ENCODE measurements at regions not wholly inside any gene's neighbourhood (a gene's known extent, or its start where the extent isn't known, plus 50 kb on each side); places are given as distances from the start of the nearest gene placed in this dataset.

DNA sequence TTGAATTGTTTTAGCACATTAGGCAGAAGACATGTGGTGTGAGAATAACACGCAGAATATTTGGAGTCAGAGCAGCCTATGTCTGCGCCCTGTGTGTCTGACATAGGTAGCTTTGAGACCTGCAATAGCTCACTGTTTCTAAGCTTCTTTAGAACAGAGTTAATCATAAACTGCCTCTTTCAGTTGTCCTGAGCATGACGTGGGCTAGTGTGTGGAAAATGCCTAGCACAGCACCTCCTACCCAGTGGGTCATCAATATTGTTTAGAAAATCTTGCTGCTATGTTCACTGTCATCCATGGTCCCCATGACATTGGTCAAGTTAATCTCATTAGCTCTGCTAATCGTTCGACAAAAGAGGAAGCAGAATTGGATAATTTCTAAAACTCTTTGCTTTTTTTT is 357.4 kb upstream of the SGCD start (continued):
- TF ChIP-seq, protein P1, sequence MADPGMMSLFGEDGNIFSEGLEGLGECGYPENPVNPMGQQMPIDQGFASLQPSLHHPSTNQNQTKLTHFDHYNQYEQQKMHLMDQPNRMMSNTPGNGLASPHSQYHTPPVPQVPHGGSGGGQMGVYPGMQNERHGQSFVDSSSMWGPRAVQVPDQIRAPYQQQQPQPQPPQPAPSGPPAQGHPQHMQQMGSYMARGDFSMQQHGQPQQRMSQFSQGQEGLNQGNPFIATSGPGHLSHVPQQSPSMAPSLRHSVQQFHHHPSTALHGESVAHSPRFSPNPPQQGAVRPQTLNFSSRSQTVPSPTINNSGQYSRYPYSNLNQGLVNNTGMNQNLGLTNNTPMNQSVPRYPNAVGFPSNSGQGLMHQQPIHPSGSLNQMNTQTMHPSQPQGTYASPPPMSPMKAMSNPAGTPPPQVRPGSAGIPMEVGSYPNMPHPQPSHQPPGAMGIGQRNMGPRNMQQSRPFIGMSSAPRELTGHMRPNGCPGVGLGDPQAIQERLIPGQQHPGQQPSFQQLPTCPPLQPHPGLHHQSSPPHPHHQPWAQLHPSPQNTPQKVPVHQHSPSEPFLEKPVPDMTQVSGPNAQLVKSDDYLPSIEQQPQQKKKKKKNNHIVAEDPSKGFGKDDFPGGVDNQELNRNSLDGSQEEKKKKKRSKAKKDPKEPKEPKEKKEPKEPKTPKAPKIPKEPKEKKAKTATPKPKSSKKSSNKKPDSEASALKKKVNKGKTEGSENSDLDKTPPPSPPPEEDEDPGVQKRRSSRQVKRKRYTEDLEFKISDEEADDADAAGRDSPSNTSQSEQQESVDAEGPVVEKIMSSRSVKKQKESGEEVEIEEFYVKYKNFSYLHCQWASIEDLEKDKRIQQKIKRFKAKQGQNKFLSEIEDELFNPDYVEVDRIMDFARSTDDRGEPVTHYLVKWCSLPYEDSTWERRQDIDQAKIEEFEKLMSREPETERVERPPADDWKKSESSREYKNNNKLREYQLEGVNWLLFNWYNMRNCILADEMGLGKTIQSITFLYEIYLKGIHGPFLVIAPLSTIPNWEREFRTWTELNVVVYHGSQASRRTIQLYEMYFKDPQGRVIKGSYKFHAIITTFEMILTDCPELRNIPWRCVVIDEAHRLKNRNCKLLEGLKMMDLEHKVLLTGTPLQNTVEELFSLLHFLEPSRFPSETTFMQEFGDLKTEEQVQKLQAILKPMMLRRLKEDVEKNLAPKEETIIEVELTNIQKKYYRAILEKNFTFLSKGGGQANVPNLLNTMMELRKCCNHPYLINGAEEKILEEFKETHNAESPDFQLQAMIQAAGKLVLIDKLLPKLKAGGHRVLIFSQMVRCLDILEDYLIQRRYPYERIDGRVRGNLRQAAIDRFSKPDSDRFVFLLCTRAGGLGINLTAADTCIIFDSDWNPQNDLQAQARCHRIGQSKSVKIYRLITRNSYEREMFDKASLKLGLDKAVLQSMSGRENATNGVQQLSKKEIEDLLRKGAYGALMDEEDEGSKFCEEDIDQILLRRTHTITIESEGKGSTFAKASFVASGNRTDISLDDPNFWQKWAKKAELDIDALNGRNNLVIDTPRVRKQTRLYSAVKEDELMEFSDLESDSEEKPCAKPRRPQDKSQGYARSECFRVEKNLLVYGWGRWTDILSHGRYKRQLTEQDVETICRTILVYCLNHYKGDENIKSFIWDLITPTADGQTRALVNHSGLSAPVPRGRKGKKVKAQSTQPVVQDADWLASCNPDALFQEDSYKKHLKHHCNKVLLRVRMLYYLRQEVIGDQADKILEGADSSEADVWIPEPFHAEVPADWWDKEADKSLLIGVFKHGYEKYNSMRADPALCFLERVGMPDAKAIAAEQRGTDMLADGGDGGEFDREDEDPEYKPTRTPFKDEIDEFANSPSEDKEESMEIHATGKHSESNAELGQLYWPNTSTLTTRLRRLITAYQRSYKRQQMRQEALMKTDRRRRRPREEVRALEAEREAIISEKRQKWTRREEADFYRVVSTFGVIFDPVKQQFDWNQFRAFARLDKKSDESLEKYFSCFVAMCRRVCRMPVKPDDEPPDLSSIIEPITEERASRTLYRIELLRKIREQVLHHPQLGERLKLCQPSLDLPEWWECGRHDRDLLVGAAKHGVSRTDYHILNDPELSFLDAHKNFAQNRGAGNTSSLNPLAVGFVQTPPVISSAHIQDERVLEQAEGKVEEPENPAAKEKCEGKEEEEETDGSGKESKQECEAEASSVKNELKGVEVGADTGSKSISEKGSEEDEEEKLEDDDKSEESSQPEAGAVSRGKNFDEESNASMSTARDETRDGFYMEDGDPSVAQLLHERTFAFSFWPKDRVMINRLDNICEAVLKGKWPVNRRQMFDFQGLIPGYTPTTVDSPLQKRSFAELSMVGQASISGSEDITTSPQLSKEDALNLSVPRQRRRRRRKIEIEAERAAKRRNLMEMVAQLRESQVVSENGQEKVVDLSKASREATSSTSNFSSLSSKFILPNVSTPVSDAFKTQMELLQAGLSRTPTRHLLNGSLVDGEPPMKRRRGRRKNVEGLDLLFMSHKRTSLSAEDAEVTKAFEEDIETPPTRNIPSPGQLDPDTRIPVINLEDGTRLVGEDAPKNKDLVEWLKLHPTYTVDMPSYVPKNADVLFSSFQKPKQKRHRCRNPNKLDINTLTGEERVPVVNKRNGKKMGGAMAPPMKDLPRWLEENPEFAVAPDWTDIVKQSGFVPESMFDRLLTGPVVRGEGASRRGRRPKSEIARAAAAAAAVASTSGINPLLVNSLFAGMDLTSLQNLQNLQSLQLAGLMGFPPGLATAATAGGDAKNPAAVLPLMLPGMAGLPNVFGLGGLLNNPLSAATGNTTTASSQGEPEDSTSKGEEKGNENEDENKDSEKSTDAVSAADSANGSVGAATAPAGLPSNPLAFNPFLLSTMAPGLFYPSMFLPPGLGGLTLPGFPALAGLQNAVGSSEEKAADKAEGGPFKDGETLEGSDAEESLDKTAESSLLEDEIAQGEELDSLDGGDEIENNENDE (IDR thresholded peaks at IDR 0.05; ENCODE audit: insufficient replicate concordance, low read length), result no peak
- TF ChIP-seq JUN (IDR thresholded peaks at IDR 0.05; ENCODE audit: low read depth, low read length) (no peak), GTF2F1 (IDR thresholded peaks at IDR 0.05; ENCODE audit: borderline replicate concordance, low read depth, low read length) (no peak), CBX5 (IDR thresholded peaks at IDR 0.05; ENCODE audit: low read depth, low read length) (no peak), CHD2 (IDR thresholded peaks at IDR 0.05; ENCODE audit: low read length) (no peak), EGR1 (IDR thresholded peaks at IDR 0.05; ENCODE audit: borderline replicate concordance, low read depth, low read length) (no peak)
- TF ChIP-seq, protein P2, sequence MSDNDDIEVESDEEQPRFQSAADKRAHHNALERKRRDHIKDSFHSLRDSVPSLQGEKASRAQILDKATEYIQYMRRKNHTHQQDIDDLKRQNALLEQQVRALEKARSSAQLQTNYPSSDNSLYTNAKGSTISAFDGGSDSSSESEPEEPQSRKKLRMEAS (IDR thresholded peaks at IDR 0.05), result no peak
- TF ChIP-seq, protein P3, sequence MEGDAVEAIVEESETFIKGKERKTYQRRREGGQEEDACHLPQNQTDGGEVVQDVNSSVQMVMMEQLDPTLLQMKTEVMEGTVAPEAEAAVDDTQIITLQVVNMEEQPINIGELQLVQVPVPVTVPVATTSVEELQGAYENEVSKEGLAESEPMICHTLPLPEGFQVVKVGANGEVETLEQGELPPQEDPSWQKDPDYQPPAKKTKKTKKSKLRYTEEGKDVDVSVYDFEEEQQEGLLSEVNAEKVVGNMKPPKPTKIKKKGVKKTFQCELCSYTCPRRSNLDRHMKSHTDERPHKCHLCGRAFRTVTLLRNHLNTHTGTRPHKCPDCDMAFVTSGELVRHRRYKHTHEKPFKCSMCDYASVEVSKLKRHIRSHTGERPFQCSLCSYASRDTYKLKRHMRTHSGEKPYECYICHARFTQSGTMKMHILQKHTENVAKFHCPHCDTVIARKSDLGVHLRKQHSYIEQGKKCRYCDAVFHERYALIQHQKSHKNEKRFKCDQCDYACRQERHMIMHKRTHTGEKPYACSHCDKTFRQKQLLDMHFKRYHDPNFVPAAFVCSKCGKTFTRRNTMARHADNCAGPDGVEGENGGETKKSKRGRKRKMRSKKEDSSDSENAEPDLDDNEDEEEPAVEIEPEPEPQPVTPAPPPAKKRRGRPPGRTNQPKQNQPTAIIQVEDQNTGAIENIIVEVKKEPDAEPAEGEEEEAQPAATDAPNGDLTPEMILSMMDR (IDR thresholded peaks at IDR 0.05; ENCODE audit: control extremely low read depth in 1 of 3, insufficient read depth in 1 of 3, low read depth in 1 of 3, low read length in 3 of 3), result no peak

All from H1 (cell line).